ENCODE measurements at regions not wholly inside any gene's neighbourhood (a gene's known extent, or its start where the extent isn't known, plus 50 kb on each side); places are given as distances from the start of the nearest gene placed in this dataset.

- no peak for DNase-seq (ENCODE audit: low read depth, low spot score)
Observed at GRCh38 chr21:43317959-43318358, 109.0 kb downstream of the SIK1 start.

- DNase-seq (ENCODE audit: low read depth, low spot score), result no peak
Observed at GRCh38 chr21:43317254-43317748, 109.6 kb downstream of the SIK1 start.

DNA sequence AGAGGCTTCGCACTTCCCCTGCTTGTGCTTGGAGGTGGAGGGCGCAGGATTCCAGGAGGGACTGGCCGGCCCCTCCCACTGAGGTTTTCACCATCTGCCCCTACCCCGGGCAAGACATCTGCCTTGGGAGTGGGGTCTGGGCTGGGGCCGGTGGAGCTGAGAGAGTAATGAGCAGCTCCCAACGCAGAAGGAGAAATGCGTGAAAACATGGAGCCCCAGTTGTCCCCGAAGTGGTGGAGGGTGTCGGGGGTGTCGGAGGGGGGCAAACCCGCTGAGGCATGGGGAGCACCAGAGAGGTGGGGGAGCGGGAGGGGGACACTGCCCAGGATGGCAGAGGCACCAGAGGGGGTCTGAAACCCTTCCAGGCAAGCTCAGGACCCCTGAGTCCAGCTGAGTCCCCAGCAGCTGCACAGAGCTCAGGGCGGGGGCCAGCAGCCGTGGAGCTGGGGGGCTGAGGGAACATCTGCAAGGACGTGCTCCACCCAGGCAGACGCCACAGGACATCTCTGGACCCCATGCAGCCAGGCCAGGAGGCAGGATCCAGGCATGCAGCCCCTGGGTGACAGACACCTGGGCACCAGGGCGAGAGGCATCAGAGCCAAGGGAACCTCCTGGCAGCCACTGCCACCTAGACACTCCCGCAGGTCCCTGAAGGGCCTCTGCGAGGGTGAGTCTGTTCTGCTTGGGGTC is 110.6 kb downstream of the SIK1 start:
- no peak for DNase-seq (ENCODE audit: low read depth, low spot score)

DNA sequence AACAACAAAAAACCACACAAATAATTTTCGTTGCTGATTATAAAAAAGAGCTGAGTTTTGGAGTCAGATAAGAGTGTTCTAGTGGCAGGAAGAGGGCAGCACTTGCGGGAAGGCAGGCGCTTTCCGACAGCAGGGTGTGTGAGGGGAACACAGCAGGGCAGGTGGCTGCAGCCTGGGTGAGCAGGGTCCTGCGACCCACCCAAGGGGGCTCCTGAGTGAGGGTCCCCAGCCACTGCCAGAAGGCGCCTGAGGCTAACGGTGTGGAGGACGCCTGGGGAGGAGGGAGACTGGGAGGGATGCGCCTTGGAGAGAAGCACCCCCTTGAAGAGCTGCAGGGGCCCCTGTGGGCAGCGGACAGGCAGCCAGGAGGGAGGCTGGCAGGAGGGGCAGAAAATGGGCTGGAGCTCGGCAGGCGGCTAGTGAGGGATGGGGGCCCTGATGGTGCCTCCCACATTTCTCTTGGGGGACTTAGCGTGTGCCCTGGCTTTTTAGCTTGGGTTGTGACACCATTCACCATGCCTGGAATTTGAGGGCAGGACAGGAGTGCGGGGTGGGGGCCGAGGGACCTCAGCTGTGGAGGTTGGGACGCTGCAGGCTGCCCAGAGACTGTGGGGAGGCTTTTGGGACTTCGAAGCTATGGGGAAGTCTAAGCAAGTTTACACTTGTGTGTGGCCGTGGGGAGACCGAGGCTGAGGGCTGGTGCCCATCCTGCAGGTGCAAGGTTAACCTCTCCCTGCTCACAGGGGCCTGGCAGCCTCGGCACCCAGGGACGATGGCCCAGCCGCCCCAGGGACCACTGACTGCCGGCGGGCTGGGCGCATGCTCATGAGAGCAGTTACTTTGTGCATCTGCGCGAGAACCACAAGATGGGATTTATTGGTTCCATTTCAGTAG is 111.4 kb downstream of the SIK1 start:
- no peak for DNase-seq (ENCODE audit: low read depth, low spot score)

DNA sequence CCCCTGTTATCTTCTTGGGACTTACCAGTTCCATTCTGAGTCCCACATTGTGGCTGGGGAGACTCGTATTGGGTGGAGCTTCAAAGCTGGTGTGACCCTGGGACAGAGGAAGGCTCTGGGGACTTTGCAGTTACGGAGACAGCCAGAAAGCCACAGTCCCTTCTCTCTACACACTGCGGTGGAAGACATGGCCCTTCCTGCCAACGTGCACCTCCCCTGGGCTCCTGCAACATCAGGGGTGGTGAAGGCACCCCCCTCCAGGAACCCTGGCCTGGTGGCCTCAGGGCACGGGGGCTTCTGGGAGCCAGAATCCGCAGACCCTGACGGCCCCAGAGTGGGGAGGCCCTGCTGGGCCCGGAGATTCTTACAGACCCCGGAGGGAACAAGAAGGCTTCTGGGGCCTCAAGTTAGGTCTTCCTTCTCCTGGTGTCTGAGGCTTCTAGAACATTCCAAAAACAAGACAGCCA is 113.0 kb downstream of the SIK1 start:
- no peak for DNase-seq (ENCODE audit: low read depth, low spot score)

- DNase-seq (ENCODE audit: low read depth, low spot score), result no peak
Observed at GRCh38 chr21:43313221-43313938, 113.6 kb downstream of the SIK1 start.

DNA sequence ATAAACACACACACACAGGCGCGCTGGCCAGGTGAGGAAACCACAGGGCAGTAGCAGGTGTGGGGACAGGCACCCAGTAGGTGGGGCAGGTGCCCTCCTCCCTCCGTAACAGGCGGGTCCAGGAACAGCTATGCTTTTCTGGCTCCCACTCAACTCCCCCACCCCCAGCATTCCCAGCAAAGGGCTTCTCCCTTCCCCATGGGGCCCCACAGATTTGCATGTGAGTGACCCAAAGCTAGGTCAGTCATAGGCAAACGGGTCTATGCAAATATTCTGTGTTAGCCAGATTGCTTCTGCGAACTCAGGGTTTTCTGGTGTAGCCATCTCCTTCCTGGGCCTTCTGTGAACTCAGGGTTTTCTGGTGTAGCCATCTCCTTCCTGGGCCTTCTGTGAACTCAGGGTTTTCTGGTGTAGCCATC is 114.2 kb downstream of the SIK1 start:
- DNase-seq (ENCODE audit: low read depth, low spot score), result no peak

DNA sequence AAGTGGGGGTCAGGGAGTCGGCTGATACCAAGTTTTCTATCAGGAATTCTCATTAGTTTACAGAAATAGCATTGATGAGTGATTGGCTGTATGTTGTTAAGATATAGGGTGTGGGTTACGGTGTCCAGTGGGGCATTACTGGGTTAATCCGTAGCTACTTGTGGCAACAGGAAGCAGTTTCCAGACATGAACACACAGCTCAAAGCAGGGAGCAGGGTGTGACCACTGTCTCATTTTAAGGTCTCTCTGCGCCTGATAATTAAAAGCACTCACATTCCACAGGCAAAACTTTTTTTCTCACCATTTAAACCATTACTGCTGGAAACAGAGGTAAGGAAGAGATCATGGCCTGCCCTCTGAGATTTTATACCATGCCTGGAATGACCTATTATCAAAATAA is 114.9 kb downstream of the SIK1 start:
- no peak for DNase-seq (ENCODE audit: low read depth, low spot score)

GRCh38 chr21:43311301-43311817 is 115.6 kb downstream of the SIK1 start:
- DNase-seq (ENCODE audit: low read depth, low spot score), result no peak

- DNase-seq (ENCODE audit: low read depth, low spot score), result no peak
Observed at GRCh38 chr21:43308815-43309283, 118.1 kb downstream of the SIK1 start.

GRCh38 chr21:43308101-43308814 is 118.7 kb downstream of the SIK1 start:
- no peak for DNase-seq (ENCODE audit: low read depth, low spot score)

DNA sequence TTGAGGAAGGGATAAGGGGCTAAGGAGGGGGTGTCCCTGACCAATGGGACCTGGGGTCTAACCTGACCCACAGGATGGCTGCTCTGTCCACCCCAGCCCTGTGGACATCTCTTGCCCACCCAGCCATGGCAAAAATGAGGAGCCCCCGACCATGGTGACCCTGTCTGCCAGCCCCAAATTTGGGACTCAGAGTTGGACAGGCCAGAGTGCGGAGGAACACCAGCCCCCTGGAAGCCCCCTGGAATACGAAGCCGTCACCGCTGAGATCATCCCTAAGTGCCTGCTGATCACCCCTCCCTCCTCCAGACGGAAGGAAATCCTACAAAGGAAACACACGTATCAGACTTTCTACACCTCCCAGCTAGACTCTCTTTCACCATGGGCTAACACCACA is 119.3 kb downstream of the SIK1 start:
- DNase-seq (ENCODE audit: low read depth, low spot score), result no peak

DNA sequence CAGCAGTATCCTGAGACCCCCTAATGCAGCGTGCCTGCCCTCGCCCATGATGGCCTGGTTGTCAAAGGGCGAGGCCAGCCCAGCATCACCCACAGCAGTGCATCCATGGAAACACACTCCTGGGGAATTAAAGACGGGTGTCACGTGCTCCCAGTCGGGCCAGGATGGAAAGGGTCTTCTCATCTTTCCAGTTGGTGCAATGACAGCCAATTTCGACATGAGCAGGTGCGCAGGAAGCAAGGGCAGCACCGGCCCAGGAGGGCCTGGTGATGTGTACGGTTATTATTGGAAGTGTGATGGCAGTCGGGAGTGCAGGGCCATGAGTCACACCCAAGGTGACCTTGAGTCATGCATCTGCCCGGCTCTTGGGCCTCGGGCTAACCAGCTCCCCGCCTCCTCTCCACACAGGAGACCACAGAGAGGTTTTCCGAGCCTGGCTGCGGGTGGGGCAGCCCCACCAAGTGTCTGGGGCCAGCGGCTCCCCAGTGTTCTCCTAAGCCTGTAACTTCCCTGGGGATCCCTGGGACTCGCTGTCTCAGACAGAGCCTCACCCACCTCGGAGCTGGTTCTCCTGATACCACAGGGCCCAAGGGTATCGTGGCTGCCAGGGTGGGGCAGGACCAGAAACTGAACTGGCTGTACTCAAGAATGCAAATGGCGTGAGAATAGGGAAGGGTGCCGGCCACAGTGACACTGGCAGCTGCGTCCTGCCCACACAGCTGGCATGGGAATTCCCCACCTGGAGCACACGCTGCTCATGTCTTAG is 119.8 kb downstream of the SIK1 start:
- DNase-seq (ENCODE audit: low read depth, low spot score), result no peak

- DNase-seq (ENCODE audit: low read depth, low spot score), result no peak
Observed at GRCh38 chr21:43306391-43306790, 120.5 kb downstream of the SIK1 start.

DNA sequence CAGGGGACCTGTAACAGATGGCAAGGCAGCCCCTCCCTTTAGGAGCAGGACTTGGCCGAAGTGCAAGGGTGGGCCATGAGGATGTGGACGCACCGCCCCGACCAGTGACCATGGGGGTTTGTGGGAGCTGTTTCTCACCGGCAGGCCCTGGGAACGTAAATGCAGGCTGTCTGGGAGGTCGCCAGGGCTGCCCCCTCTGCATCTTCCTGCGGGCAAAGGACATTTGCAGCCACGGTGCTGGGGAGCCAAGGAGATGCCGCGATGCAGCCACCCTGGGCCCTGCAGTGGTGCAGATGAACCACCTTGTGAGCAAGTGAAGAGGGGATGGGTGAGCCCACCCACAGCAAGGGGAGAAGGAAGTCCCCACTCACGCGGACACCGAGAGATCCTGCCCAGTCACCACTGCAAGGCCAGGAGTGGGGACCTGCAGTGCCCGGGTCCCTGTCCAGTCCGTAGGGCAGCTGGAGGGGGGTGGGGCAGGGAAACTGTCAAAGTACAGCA is 121.1 kb downstream of the SIK1 start:
- DNase-seq (ENCODE audit: low read depth, low spot score), result no peak

DNA sequence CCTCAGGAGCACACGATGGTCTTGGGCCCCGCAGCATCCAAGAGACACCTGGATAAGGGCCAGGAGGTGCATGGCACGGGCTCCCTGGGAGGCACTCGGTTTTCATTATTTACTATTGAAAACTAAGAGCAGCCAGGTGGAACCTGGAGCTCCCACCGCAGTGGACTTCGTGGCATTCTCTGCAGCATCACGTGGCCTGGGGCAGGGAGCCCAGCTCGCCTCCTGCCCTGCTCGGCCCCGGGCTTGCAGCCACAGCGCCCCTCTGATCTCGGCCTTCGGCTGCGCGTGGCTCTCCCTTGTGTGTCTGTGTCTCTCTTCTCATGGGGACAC is 121.6 kb downstream of the SIK1 start:
- no peak for DNase-seq (ENCODE audit: low read depth, low spot score)

GRCh38 chr21:43304621-43305335 is 122.2 kb downstream of the SIK1 start:
- DNase-seq (ENCODE audit: low read depth, low spot score), result no peak

DNA sequence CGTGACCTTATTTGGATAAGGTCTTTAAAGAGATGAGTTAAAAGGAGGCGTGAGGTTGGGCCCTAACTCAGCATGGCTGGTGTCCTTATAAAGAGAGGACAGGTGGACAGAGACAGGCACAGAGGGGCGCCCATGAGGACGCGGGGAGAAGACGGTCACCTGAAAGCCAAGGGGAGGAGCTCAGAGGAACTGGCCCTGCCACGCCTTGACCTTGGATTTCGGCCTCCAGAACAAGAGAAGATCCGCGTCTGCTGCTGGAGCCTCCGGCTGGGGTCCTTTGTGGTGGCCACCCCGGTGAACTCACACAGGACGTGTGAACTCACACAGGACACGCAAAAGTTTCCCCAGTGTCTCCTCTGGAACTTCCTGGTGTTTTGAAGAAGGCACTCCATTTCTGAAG is 122.7 kb downstream of the SIK1 start:
- no peak for DNase-seq (ENCODE audit: low read depth, low spot score)
